GM18505 (cell line): ENCODE measurements at regions not wholly inside any gene's neighbourhood (a gene's known extent, or its start where the extent isn't known, plus 50 kb on each side); places are given as distances from the start of the nearest gene placed in this dataset.

ENCODE experiments used
- ATAC-seq: cut with Tn5 transposase; IDR thresholded peaks from one replicate; pipeline ENCODE4 v1.9.1; 2021; ENCODE audit not compliant: unreplicated experiment
- POLR2A ChIP-seq: IDR thresholded peaks from 4 replicates; pipeline ENCODE4 v1.6.1; 2011; ENCODE audit warnings: borderline replicate concordance; ENCODE audit not compliant: insufficient read depth, insufficient read length; ENCODE audit errors: extremely low read depth

GRCh38 chr2:5751873-5752482, 59.8 kb downstream of the SOX11 start:
- ATAC-seq = no peak
- no peak for TF ChIP-seq POLR2A

DNA sequence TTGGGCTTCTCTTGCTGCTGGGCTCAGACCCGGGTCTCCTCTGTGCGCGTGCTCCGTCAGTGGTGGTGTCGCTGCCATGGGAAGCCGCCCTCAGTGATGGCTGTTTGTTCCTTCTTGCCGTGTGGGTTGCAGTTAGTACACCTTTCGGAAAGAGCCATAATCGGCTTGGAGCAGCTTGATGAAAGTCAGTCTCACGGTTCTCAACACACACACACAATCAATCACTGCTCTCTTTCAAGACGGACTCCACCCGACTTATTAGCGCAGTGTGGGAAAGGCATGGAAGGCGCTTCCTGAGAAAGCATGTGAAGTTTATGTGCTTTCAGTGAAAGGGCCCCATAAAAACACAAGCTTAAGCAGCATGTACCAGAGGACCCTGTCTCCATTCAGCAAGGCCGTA, 64.1 kb downstream of the SOX11 start:
- TF ChIP-seq POLR2A = no peak
- ATAC-seq = no peak

- TF ChIP-seq POLR2A = no peak
- ATAC-seq = no peak
Measured at GRCh38 chr2:5758346-5758745, 66.2 kb downstream of the SOX11 start.

DNA sequence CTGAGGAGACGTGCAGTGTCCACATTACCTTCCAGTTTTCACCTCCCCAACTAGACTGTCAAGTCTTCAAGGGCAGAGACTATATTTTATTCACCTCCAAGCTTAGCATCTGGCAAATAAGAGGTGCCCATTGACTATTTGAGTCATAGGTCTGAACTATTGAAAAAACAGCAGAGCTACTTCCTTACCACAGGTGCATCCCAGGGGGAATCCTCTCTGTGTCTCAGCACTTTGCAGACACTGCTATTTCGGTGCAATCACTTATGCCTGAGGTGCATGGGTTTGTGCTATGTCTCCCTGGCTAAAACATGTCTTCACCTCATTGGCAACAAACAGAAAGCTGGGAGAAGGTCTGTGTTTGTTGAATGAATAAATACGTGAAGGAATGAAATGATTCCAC, 67.8 kb downstream of the SOX11 start:
- no peak for ATAC-seq
- TF ChIP-seq POLR2A = no peak

GRCh38 chr2:5763531-5763930, 71.3 kb downstream of the SOX11 start:
- TF ChIP-seq POLR2A = no peak
- no peak for ATAC-seq

- ATAC-seq = no peak
- no peak for TF ChIP-seq POLR2A
Measured at GRCh38 chr2:5764041-5764440, 71.9 kb downstream of the SOX11 start.

DNA sequence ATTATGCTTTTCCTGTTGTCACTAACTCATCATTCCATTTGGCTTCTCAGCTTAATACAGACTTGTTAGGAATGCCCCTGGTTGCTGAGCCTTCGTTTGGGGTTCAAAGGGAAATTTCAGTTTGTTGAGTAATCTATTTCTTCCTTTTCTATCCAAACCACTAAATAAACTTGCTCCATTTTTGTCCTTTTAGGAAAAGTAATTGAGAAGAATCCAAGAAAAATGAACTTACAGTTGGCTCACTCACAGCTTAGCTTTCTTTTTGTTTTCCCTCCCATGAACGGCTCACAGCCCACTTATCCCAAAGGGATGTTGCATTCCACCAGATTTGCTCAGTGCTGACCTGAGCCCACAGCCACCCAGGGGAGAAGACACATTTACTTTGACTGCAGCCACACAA, 73.9 kb downstream of the SOX11 start:
- no peak for ATAC-seq
- no peak for TF ChIP-seq POLR2A

DNA sequence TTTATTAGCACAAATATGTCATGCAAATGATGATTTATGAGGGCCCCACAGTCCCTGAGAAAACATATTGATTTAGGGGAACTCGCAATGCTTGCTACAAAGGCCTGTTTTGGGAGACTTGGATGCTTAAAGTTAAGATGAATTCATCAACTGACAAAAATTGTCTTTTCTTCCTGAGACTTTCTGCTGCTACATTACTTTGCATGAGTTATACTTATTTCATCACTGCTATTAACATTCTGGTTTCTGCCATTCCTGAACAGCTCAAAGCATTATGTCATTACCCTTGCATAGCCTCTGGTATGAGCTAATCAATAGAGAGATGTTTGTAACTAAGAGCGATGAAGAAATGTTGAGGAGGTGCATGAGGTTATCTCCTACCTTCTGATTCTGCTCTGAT, 74.4 kb downstream of the SOX11 start:
- no peak for ATAC-seq
- no peak for TF ChIP-seq POLR2A

- TF ChIP-seq POLR2A = no peak
- no peak for ATAC-seq
Measured at GRCh38 chr2:5777131-5777535, 84.9 kb downstream of the SOX11 start.

- no peak for TF ChIP-seq POLR2A
- no peak for ATAC-seq
Measured at GRCh38 chr2:5781679-5782078, 89.5 kb downstream of the SOX11 start.

GRCh38 chr2:5782103-5782502, 89.9 kb downstream of the SOX11 start:
- no peak for TF ChIP-seq POLR2A
- no peak for ATAC-seq

DNA sequence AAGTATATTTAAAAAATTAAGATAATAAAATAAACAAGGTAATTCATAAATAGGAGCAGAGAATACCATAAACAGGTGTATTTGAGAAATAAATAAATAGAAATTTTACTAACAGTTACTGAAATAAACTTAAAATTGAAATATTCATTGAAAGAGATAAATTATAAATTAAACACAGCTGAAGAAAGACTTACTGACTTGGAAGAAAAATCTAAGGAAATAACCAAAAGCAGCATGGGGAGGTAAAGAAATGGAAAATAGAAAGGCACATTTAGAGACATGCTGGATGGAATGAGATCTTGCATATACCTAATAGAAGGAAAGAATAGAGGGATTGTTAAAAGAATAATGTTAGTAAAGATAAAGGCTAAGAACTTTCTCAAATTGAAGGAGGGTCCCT, 96.3 kb downstream of the SOX11 start:
- TF ChIP-seq POLR2A = no peak
- no peak for ATAC-seq

GRCh38 chr2:5791371-5791770, 99.2 kb downstream of the SOX11 start:
- ATAC-seq = no peak

DNA sequence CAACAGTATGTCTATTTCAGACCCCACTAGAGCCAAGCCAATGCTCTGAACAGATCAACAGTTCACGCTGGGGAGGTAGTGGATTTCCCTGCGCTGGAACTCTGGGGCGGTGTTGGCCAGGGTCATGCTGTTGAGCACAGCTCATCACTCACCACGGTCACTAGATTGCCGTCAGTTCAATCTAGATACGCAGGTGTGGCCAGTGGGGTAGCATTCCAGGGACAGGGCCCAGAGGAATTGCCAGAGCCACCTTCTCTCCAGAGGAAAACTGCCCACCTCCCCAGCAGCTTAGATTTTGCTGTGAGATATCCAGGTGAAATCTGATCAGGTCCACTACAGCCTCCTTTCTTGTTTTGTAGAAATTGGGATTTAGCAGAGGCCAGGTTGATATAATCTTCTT, 101.8 kb downstream of the SOX11 start:
- no peak for TF ChIP-seq POLR2A
- ATAC-seq = no peak

More at GRCh38 chr2:5791371-5791770, 99.2 kb downstream of the SOX11 start:
- no peak for TF ChIP-seq POLR2A

GRCh38 chr2:5798084-5798483, 105.9 kb downstream of the SOX11 start:
- TF ChIP-seq POLR2A = no peak
- no peak for ATAC-seq
